ENCODE measurements at regions not wholly inside any gene's neighbourhood (a gene's known extent, or its start where the extent isn't known, plus 50 kb on each side); places are given as distances from the start of the nearest gene placed in this dataset.

- no peak overlapping the region for H3K27ac ChIP-seq (ENCODE audit: low read depth in 2 of 2, low read length in 2 of 2)
- FAIRE-seq: no peak
- H3K4me3 ChIP-seq (ENCODE audit: low read length in 3 of 3): no peak overlapping the region
- no peaks in the 10 kb centered on the region for H3K36me3 ChIP-seq (ENCODE audit: control insufficient read depth in 2 of 3, insufficient read depth in 3 of 3, low read length in 3 of 3)
- no peaks in the 10 kb centered on the region for H3K4me1 ChIP-seq (ENCODE audit: control insufficient read depth in 2 of 3, insufficient read depth in 2 of 3, low read depth in 1 of 3, low read length in 3 of 3)
- intact Hi-C loops (cut with DNase I): no loop called here
- no peak for DNase-seq
- no peak overlapping the region for H3K9ac ChIP-seq (ENCODE audit: low read length in 3 of 3)
- no peak for TF ChIP-seq CTCF (IDR thresholded peaks at IDR 0.05; ENCODE audit: borderline replicate concordance, extremely low read depth, insufficient read depth)
- no peaks in the 10 kb centered on the region for H3K9me3 ChIP-seq (ENCODE audit: control insufficient read depth in 2 of 3, insufficient read depth in 1 of 3, low read length in 3 of 3)
- no peaks in the 10 kb centered on the region for H3K27me3 ChIP-seq (ENCODE audit: control insufficient read depth, insufficient read depth, low read length)
Observed at GRCh38 chr2:145085612-145086011, 565.7 kb upstream of the ZEB2 start.

GRCh38 chr2:145080426-145080825, 560.5 kb upstream of the ZEB2 start:
- no peak overlapping the region for H3K27ac ChIP-seq (ENCODE audit: low read depth in 2 of 2, low read length in 2 of 2)
- H3K36me3 ChIP-seq (ENCODE audit: control insufficient read depth in 2 of 3, insufficient read depth in 3 of 3, low read length in 3 of 3): no peaks in the 10 kb centered on the region
- DNase-seq (no peak), FAIRE-seq (no peak)
- no peaks in the 10 kb centered on the region for H3K27me3 ChIP-seq (ENCODE audit: control insufficient read depth, insufficient read depth, low read length)
- H3K9me3 ChIP-seq (ENCODE audit: control insufficient read depth in 2 of 3, insufficient read depth in 1 of 3, low read length in 3 of 3): no peaks in the 10 kb centered on the region
- no peak overlapping the region for H3K9ac ChIP-seq (ENCODE audit: low read length in 3 of 3)
- TF ChIP-seq CTCF (IDR thresholded peaks at IDR 0.05; ENCODE audit: borderline replicate concordance, extremely low read depth, insufficient read depth): no peak
- intact Hi-C loops (cut with DNase I): no loop called here
- no peaks in the 10 kb centered on the region for H3K4me1 ChIP-seq (ENCODE audit: control insufficient read depth in 2 of 3, insufficient read depth in 2 of 3, low read depth in 1 of 3, low read length in 3 of 3)
- H3K4me3 ChIP-seq (ENCODE audit: low read length in 3 of 3): no peak overlapping the region

DNA sequence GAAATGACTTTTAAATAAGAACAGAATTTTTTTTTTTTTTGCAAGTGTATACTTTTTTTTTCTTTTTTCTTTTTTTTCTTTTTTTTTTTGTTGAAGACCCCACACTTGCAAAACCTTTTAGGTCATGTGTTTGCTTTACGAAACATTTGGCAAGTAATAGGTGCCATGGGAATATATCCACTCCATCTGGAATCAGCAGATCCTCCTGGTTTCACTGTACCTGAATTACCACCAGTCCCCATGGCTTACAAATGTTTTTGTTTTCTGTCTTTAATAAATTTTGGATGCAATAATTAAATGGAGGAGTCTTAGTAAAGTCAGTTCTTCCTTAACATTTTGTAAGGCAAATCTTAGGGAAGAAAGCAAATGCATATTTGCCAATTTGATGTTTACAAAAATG, 559.7 kb upstream of the ZEB2 start:
- FAIRE-seq (no peak), DNase-seq (no peak)
- no peaks in the 10 kb centered on the region for H3K9me3 ChIP-seq (ENCODE audit: control insufficient read depth in 2 of 3, insufficient read depth in 1 of 3, low read length in 3 of 3)
- no peaks in the 10 kb centered on the region for H3K4me1 ChIP-seq (ENCODE audit: control insufficient read depth in 2 of 3, insufficient read depth in 2 of 3, low read depth in 1 of 3, low read length in 3 of 3)
- no peaks in the 10 kb centered on the region for H3K36me3 ChIP-seq (ENCODE audit: control insufficient read depth in 2 of 3, insufficient read depth in 3 of 3, low read length in 3 of 3)
- TF ChIP-seq CTCF (IDR thresholded peaks at IDR 0.05; ENCODE audit: borderline replicate concordance, extremely low read depth, insufficient read depth): no peak
- no peaks in the 10 kb centered on the region for H3K27me3 ChIP-seq (ENCODE audit: control insufficient read depth, insufficient read depth, low read length)
- no peak overlapping the region for H3K4me3 ChIP-seq (ENCODE audit: low read length in 3 of 3)
- intact Hi-C loops (cut with DNase I): no loop called here
- no peak overlapping the region for H3K9ac ChIP-seq (ENCODE audit: low read length in 3 of 3)
- H3K27ac ChIP-seq (ENCODE audit: low read depth in 2 of 2, low read length in 2 of 2): no peak overlapping the region

DNA sequence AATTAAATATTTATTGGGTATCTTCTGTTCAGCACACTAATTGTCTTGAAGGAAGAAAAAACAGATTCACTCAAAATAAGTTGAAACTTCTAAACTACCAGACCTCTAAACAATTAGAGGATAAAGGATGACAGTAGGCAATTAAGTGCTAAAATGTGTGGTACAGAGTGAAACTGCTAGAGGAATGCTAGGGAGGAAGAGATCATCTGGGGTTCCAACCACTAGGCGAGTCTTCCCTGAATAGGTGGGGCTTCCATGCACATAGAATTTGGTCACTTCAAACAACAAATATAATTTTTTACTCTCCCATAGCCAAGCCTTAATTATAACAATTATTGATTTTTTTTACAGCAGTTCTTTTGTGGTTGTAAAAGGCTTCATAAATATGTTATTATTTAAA, 559.0 kb upstream of the ZEB2 start:
- no peaks in the 10 kb centered on the region for H3K36me3 ChIP-seq (ENCODE audit: control insufficient read depth in 2 of 3, insufficient read depth in 3 of 3, low read length in 3 of 3)
- no peak overlapping the region for H3K27ac ChIP-seq (ENCODE audit: low read depth in 2 of 2, low read length in 2 of 2)
- FAIRE-seq: no peak
- intact Hi-C loops (cut with DNase I): no loop called here
- H3K9ac ChIP-seq (ENCODE audit: low read length in 3 of 3): no peak overlapping the region
- no peaks in the 10 kb centered on the region for H3K4me1 ChIP-seq (ENCODE audit: control insufficient read depth in 2 of 3, insufficient read depth in 2 of 3, low read depth in 1 of 3, low read length in 3 of 3)
- no peak overlapping the region for H3K4me3 ChIP-seq (ENCODE audit: low read length in 3 of 3)
- no peaks in the 10 kb centered on the region for H3K9me3 ChIP-seq (ENCODE audit: control insufficient read depth in 2 of 3, insufficient read depth in 1 of 3, low read length in 3 of 3)
- no peak for DNase-seq
- no peaks in the 10 kb centered on the region for H3K27me3 ChIP-seq (ENCODE audit: control insufficient read depth, insufficient read depth, low read length)
- no peak for TF ChIP-seq CTCF (IDR thresholded peaks at IDR 0.05; ENCODE audit: borderline replicate concordance, extremely low read depth, insufficient read depth)

Measured in kidney (tissue), 13 donors.